GM19240 (cell line): ENCODE measurements at regions not wholly inside any gene's neighbourhood (a gene's known extent, or its start where the extent isn't known, plus 50 kb on each side); places are given as distances from the start of the nearest gene placed in this dataset.
"Not testable (repeated sequence)": the region's sequence is repeated elsewhere in the genome, so short reads cannot be mapped to it uniquely, and the experiment has no call there.

Experiments used
- DNase-seq: peaks from one replicate; pipeline ENCODE4 v3.0.0; 2011; ENCODE audit warnings: low spot score; ENCODE audit not compliant: insufficient read length

GRCh38 chr7:152504367-152504766 lies 68.6 kb upstream of the KMT2C start:
- no peak for DNase-seq

GRCh38 chr7:152502813-152503790 lies 67.3 kb upstream of the KMT2C start:
- DNase-seq = no peak

- no peak for DNase-seq
These were observed 65.7 kb upstream of the KMT2C start for GRCh38 chr7:152501506-152501905.

- DNase-seq = not testable (repeated sequence)
These were observed 64.2 kb upstream of the KMT2C start for GRCh38 chr7:152499969-152500368.

- DNase-seq = no peak
These were observed 60.1 kb upstream of the KMT2C start for GRCh38 chr7:152495867-152496266.

- no peak for DNase-seq
These were observed 57.1 kb upstream of the KMT2C start for GRCh38 chr7:152492952-152493351.

- no peak for DNase-seq
These were observed 53.2 kb upstream of the KMT2C start for GRCh38 chr7:152489044-152489443.

GRCh38 chr7:152486968-152487367 lies 51.2 kb upstream of the KMT2C start:
- DNase-seq = no peak

GRCh38 chr7:152485826-152486225 lies 50.0 kb upstream of the KMT2C start:
- DNase-seq = no peak
